WERI-Rb-1 (cell line): ENCODE measurements at regions not wholly inside any gene's neighbourhood (a gene's known extent, or its start where the extent isn't known, plus 50 kb on each side); places are given as distances from the start of the nearest gene placed in this dataset.
A peak's percentile ranks its signal among the peaks of the same experiment; 100 is the strongest.

Experiments used
- DNase-seq: peaks from one replicate; pipeline ENCODE4 v3.0.0-alpha.2; 2020
- H3K27ac ChIP-seq: fragments of 250-450 bp; sonication (Bioruptor Pico); 2 replicates; pipeline ENCODE4 v1.5.1; 2020; ENCODE audit warnings: mild to moderate bottlenecking, moderate library complexity
- H3K27me3 ChIP-seq: fragments of 250-450 bp; sonication (Bioruptor Pico); 2 replicates; pipeline ENCODE4 v1.5.1; 2021; ENCODE audit warnings: mild to moderate bottlenecking, low read depth, moderate library complexity; ENCODE audit not compliant: insufficient read depth, severe bottlenecking
- H3K36me3 ChIP-seq: fragments of 250-450 bp; sonication (Bioruptor Pico); 2 replicates; pipeline ENCODE4 v1.5.1; 2020; ENCODE audit warnings: mild to moderate bottlenecking, moderate library complexity
- H3K4me3 ChIP-seq: 2 replicates; pipeline ENCODE4 v1.5.1; 2011; ENCODE audit warnings: low read depth, mild to moderate bottlenecking, control low read depth, low read length
- H3K9me3 ChIP-seq: fragments of 250-450 bp; sonication (Bioruptor Pico); 2 replicates; pipeline ENCODE4 v1.5.1; 2021; ENCODE audit warnings: mild to moderate bottlenecking, moderate library complexity; ENCODE audit not compliant: severe bottlenecking
- TF ChIP-seq, protein P1 (sequence below): IDR thresholded peaks from 2 replicates; pipeline ENCODE4 v1.5.1; 2011; ENCODE audit warnings: low read depth, mild to moderate bottlenecking, control low read depth, inconsistent platforms, low read length

- Histone ChIP-seq H3K27me3 (no peaks in the 10 kb centered on the region), H3K27ac (no peak overlapping the region), H3K36me3 (no peaks in the 10 kb centered on the region), H3K9me3 (no peaks in the 10 kb centered on the region), H3K4me3 (no peak overlapping the region)
- TF ChIP-seq, protein P1, sequence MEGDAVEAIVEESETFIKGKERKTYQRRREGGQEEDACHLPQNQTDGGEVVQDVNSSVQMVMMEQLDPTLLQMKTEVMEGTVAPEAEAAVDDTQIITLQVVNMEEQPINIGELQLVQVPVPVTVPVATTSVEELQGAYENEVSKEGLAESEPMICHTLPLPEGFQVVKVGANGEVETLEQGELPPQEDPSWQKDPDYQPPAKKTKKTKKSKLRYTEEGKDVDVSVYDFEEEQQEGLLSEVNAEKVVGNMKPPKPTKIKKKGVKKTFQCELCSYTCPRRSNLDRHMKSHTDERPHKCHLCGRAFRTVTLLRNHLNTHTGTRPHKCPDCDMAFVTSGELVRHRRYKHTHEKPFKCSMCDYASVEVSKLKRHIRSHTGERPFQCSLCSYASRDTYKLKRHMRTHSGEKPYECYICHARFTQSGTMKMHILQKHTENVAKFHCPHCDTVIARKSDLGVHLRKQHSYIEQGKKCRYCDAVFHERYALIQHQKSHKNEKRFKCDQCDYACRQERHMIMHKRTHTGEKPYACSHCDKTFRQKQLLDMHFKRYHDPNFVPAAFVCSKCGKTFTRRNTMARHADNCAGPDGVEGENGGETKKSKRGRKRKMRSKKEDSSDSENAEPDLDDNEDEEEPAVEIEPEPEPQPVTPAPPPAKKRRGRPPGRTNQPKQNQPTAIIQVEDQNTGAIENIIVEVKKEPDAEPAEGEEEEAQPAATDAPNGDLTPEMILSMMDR, result no peak
- DNase-seq, result peak; percentile 6
Measured at GRCh38 chr5:87867281-87867680, 401.4 kb downstream of the TMEM161B start.

- Histone ChIP-seq H3K4me3 (no peak overlapping the region), H3K27ac (no peak overlapping the region), H3K9me3 (no peaks in the 10 kb centered on the region), H3K36me3 (no peaks in the 10 kb centered on the region), H3K27me3 (no peaks in the 10 kb centered on the region)
- TF ChIP-seq, protein P1, result no peak
- DNase-seq, result no peak
Measured at GRCh38 chr5:87853541-87853940, 415.1 kb downstream of the TMEM161B start.

DNA sequence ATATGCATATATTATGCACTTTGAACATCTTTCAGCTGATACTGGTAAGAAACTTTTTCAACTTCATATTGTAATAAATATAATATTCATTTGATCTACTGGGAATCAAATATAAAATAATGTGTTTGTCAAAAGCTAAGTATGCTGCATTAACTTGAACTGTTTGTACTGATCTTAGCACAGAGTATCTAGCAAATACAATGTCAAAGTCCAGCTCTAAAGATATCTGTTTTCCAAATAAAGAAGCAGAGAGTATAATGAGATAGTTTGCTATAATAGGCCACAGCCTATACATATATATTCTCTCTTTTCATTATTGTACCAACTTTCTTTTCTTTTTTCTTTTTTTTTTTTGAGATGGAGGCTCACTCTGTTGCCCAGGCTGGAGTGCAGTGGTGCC is 417.0 kb downstream of the TMEM161B start:
- Histone ChIP-seq H3K27me3 (no peaks in the 10 kb centered on the region), H3K36me3 (no peaks in the 10 kb centered on the region), H3K9me3 (no peaks in the 10 kb centered on the region), H3K27ac (no peak overlapping the region), H3K4me3 (no peak overlapping the region)
- TF ChIP-seq, protein P1, result no peak
- DNase-seq, result no peak

DNA sequence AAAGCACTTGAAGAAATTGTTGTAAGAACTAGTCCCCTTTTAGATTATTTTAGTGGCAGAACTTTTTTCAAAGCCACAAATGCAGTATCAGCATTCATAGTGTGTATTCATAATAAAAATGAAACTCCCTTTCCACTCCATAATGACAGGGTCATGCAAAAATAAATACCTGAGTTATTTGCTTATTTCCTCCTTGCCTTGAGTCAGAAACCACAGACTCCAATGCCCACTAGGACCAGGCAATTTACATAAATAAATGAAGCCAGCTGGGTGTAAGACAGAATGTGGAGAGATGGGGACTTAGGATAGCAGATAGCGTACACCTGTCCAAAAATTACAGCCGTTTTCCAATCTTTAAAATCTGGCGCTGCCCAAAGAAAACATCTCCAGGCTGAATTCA is 417.8 kb downstream of the TMEM161B start:
- no peak for DNase-seq

GRCh38 chr5:87845734-87846133 is 422.9 kb downstream of the TMEM161B start:
- Histone ChIP-seq H3K36me3 (no peaks in the 10 kb centered on the region), H3K27ac (no peak overlapping the region), H3K4me3 (no peak overlapping the region), H3K27me3 (no peaks in the 10 kb centered on the region), H3K9me3 (no peaks in the 10 kb centered on the region)
- DNase-seq, result no peak
- TF ChIP-seq, protein P1, result no peak

More for the DNA sequence above, 417.8 kb downstream of the TMEM161B start:
- Histone ChIP-seq H3K9me3 (no peaks in the 10 kb centered on the region), H3K36me3 (no peaks in the 10 kb centered on the region), H3K27ac (no peak overlapping the region), H3K27me3 (no peaks in the 10 kb centered on the region), H3K4me3 (no peak overlapping the region)
- TF ChIP-seq, protein P1, result no peak

- Histone ChIP-seq H3K4me3 (no peak overlapping the region), H3K27ac (no peak overlapping the region), H3K9me3 (no peaks in the 10 kb centered on the region), H3K27me3 (no peaks in the 10 kb centered on the region), H3K36me3 (no peaks in the 10 kb centered on the region)
- TF ChIP-seq, protein P1, result no peak
- no peak for DNase-seq
Measured at GRCh38 chr5:87844866-87845265, 423.8 kb downstream of the TMEM161B start.
